H1 (cell line): ENCODE measurements at regions not wholly inside any gene's neighbourhood (a gene's known extent, or its start where the extent isn't known, plus 50 kb on each side); places are given as distances from the start of the nearest gene placed in this dataset.

Source experiments
- CTCF ChIA-PET: fragments of 300-600 bp; sonication (Branson Sonifier 250); formaldehyde crosslinking; loops from one replicate; lab custom pipeline; 2021; ENCODE audit not compliant: partially characterized antibody; lab: Charles Lee
- POLR2A ChIA-PET: fragments of 300-600 bp; sonication (Branson Sonifier 250); formaldehyde crosslinking; loops from one replicate; lab custom pipeline; 2021; ENCODE audit warnings: inconsistent platforms; ENCODE audit not compliant: partially characterized antibody; lab: Charles Lee
- DNase-seq, 2 experiments: peaks; one replicate each; pipeline versions ENCODE4 v3.0.0 to v3.0.0-alpha.2; 2010 to 2022; ENCODE audit warnings: low spot score in 2 of 2, low read depth in 1 of 2, mixed read lengths in 1 of 2
- FAIRE-seq: peaks from 2 replicates; lab custom pipeline; 2011; peaks lifted over from hg19 to GRCh38; lab: Jason Lieb, UNC
- H2AFZ ChIP-seq: 2 replicates; pipeline ENCODE4 v1.8.1; 2012; ENCODE audit warnings: low read length, inconsistent platforms
- H2AK5ac ChIP-seq: 2 replicates; pipeline ENCODE4 v1.6.1; 2013; ENCODE audit warnings: low read depth, low read length
- H2BK120ac ChIP-seq: replicated peaks from 2 replicates; pipeline ENCODE3; 2013; ENCODE audit warnings: low read depth, low read length, inconsistent platforms
- H2BK12ac ChIP-seq: 2 replicates; pipeline ENCODE4 v1.6.1; 2013; ENCODE audit warnings: low read depth, low read length
- H2BK15ac ChIP-seq: 2 replicates; pipeline ENCODE4 v1.6.1; 2013; ENCODE audit warnings: low read length
- H2BK20ac ChIP-seq: 2 replicates; pipeline ENCODE4 v1.6.1; 2013; ENCODE audit warnings: low read length
- H2BK5ac ChIP-seq: 2 replicates; pipeline ENCODE4 v1.6.1; 2013; ENCODE audit warnings: low read depth, low read length
- H3K14ac ChIP-seq: 2 replicates; pipeline ENCODE4 v1.6.1; 2013; ENCODE audit warnings: inconsistent platforms; ENCODE audit not compliant: insufficient read length
- H3K18ac ChIP-seq: 2 replicates; pipeline ENCODE4 v1.6.1; 2013; ENCODE audit warnings: low read length; ENCODE audit errors: extremely low read depth
- H3K23ac ChIP-seq: 2 replicates; pipeline ENCODE4 v1.6.1; 2013; ENCODE audit warnings: inconsistent platforms; ENCODE audit not compliant: insufficient read length
- H3K23me2 ChIP-seq: 2 replicates; pipeline ENCODE4 v1.6.1; 2013; ENCODE audit warnings: low read depth, low read length
- H3K27ac ChIP-seq: 2 replicates; pipeline ENCODE4 v1.6.1; 2011; ENCODE audit warnings: low read depth, low read length, inconsistent platforms
- H3K27me3 ChIP-seq, 4 experiments: replicated peaks in 1 of 4; 1 replicate in 1 of 4; 2 replicates in 3 of 4; pipeline versions ENCODE4 v1.6.1 to v1.8.1; 2011 to 2013; ENCODE audit warnings: low read length in 3 of 4, mild to moderate bottlenecking in 3 of 4, inconsistent platforms in 2 of 4, mixed read lengths in 2 of 4, moderate library complexity in 1 of 4; ENCODE audit not compliant: control insufficient read depth in 3 of 4, insufficient read depth in 3 of 4; ENCODE audit errors: extremely low read depth in 1 of 4
- H3K36me3 ChIP-seq, 4 experiments: 2 replicates each; pipeline versions ENCODE4 v1.6.1 to v1.8.1; 2011 to 2013; ENCODE audit warnings: mild to moderate bottlenecking in 4 of 4, low read length in 3 of 4, moderate library complexity in 2 of 4, control low read depth in 1 of 4, inconsistent platforms in 1 of 4; ENCODE audit not compliant: insufficient read depth in 4 of 4, control insufficient read depth in 2 of 4
- H3K4ac ChIP-seq: replicated peaks from 2 replicates; pipeline ENCODE3; 2013; ENCODE audit warnings: low read length, low read depth, mixed read lengths, inconsistent platforms; ENCODE audit not compliant: insufficient read length
- H3K4me1 ChIP-seq, 4 experiments: replicated peaks in 1 of 4; 1 replicate in 1 of 4; 2 replicates in 3 of 4; pipeline versions ENCODE4 v1.6.1 to v1.8.1; 2011 to 2013; ENCODE audit warnings: low read length in 3 of 4, inconsistent platforms in 2 of 4, mixed read lengths in 1 of 4; ENCODE audit not compliant: insufficient read depth in 4 of 4, control insufficient read depth in 3 of 4
- H3K4me2 ChIP-seq, 2 experiments: 2 replicates each; pipeline versions ENCODE4 v1.6.1 to v1.8.1; 2011 to 2013; ENCODE audit warnings: low read depth in 2 of 2, low read length in 2 of 2, control low read depth in 1 of 2, inconsistent platforms in 1 of 2, mild to moderate bottlenecking in 1 of 2; ENCODE audit not compliant: insufficient read depth in 1 of 2
- H3K4me3 ChIP-seq, 4 experiments: fragments of 200-600, 300-600 bp in 1 of 4; sonication (generic), shearing (Covaris generic), sonication (Bioruptor Twin) in 1 of 4; 2 replicates each; pipeline versions ENCODE4 v1.5.1 to v1.8.1; 2011 to 2016; ENCODE audit warnings: low read length in 4 of 4, low read depth in 3 of 4, control low read depth in 2 of 4, inconsistent platforms in 2 of 4, mild to moderate bottlenecking in 2 of 4, mixed read lengths in 1 of 4, moderate library complexity in 1 of 4; ENCODE audit not compliant: insufficient read depth in 2 of 4; ENCODE audit errors: extremely low read depth in 1 of 4
- H3K56ac ChIP-seq: replicated peaks from 2 replicates; pipeline ENCODE3; 2013; ENCODE audit warnings: low read depth, mild to moderate bottlenecking, mixed read lengths, low read length, inconsistent platforms; ENCODE audit not compliant: insufficient read length
- H3K79me1 ChIP-seq: 2 replicates; pipeline ENCODE4 v1.6.1; 2013; ENCODE audit warnings: low read depth, low read length, control low read depth
- H3K79me2 ChIP-seq, 2 experiments: 2 replicates each; pipeline versions ENCODE4 v1.6.1 to v1.8.1; 2012 to 2013; ENCODE audit warnings: low read length in 2 of 2, mild to moderate bottlenecking in 2 of 2, inconsistent platforms in 1 of 2; ENCODE audit not compliant: insufficient read depth in 2 of 2, control insufficient read depth in 1 of 2
- H3K9ac ChIP-seq, 4 experiments: replicated peaks in 1 of 4; 1 replicate in 1 of 4; 2 replicates in 3 of 4; pipeline versions ENCODE4 v1.6.1 to v1.8.1; 2011 to 2013; ENCODE audit warnings: low read depth in 3 of 4, low read length in 3 of 4, control low read depth in 2 of 4, mild to moderate bottlenecking in 2 of 4, moderate library complexity in 2 of 4, inconsistent platforms in 1 of 4; ENCODE audit errors: extremely low read depth in 1 of 4
- H3K9me3 ChIP-seq, 2 experiments: 2 replicates each; pipeline versions ENCODE4 v1.6.1 to v1.8.1; 2012 to 2013; ENCODE audit warnings: mild to moderate bottlenecking in 2 of 2, moderate library complexity in 2 of 2, control low read depth in 1 of 2, inconsistent platforms in 1 of 2, low read depth in 1 of 2, low read length in 1 of 2, mixed read lengths in 1 of 2; ENCODE audit not compliant: insufficient read depth in 2 of 2
- H4K20me1 ChIP-seq, 2 experiments: replicated peaks in 1 of 2; 2 replicates each; pipeline versions ENCODE3 to v1.8.1; 2011 to 2013; ENCODE audit warnings: inconsistent platforms in 2 of 2, low read length in 2 of 2, mild to moderate bottlenecking in 1 of 2; ENCODE audit not compliant: insufficient read depth in 2 of 2, control insufficient read depth in 1 of 2
- H4K5ac ChIP-seq: 2 replicates; pipeline ENCODE4 v1.6.1; 2013; ENCODE audit warnings: low read length, low read depth, mixed read lengths, inconsistent platforms; ENCODE audit not compliant: insufficient read length
- H4K8ac ChIP-seq: 2 replicates; pipeline ENCODE4 v1.8.0; 2013; ENCODE audit warnings: mild to moderate bottlenecking, moderate library complexity, low read length, inconsistent platforms; ENCODE audit not compliant: insufficient read depth; ENCODE audit errors: extremely low read depth
- H4K91ac ChIP-seq: replicated peaks from 2 replicates; pipeline ENCODE3; 2013; ENCODE audit warnings: low read length, mixed read lengths, inconsistent platforms; ENCODE audit not compliant: insufficient read length
- CTBP2 ChIP-seq: IDR thresholded peaks from 2 replicates; pipeline ENCODE4 v1.7.0; 2011; ENCODE audit warnings: borderline replicate concordance, mild to moderate bottlenecking, moderate library complexity, mixed read lengths, low read length; ENCODE audit not compliant: insufficient read depth, insufficient read length
- HDAC6 ChIP-seq: IDR thresholded peaks from one replicate; pipeline ENCODE4 v1.7.1; 2012; ENCODE audit warnings: low read depth, mild to moderate bottlenecking, inconsistent platforms, low read length, moderate library complexity
- ZNF274 ChIP-seq: IDR thresholded peaks from 2 replicates; pipeline ENCODE4 v1.7.0; 2012; ENCODE audit warnings: low read length, borderline replicate concordance; ENCODE audit errors: extremely low read depth
- WGBS, 2 experiments: shearing (Covaris generic) in 1 of 2; methylation state at CpG; one replicate each; pipeline versions ENCODE4 v1.1.6 to v1.1.7; 2013 to 2015; ENCODE audit warnings: low lambda C conversion rate in 2 of 2, mixed read lengths in 2 of 2, inconsistent platforms in 1 of 2, low coverage in 1 of 2, missing lambda C conversion rate in 1 of 2; ENCODE audit not compliant: insufficient replicate concordance in 2 of 2, insufficient coverage in 1 of 2, insufficient read length in 1 of 2; ENCODE audit errors: extremely low coverage in 1 of 2, missing lambda C conversion rate in 1 of 2; 5-methylcytosine and 5-hydroxymethylcytosine counted together

- no peaks in the 10 kb centered on the region for H3K9me3 ChIP-seq
- no peak overlapping the region for H3K14ac ChIP-seq
- no peaks in the 10 kb centered on the region for H3K23me2 ChIP-seq
- H3K4me2 ChIP-seq: no peak overlapping the region
- H2AFZ ChIP-seq: no peak overlapping the region; the same call in 1 of the 2 replicates
- 85% methylated on average over 1 of the region's 1 CpG; no CpG with 5 or more reads in 1 of the 2 experiments for WGBS, 2 experiments
- H3K4me1 ChIP-seq: no peaks in the 10 kb centered on the region
- H2BK20ac ChIP-seq: no peak overlapping the region
- no peak overlapping the region for H3K18ac ChIP-seq
- H3K56ac ChIP-seq: no peak overlapping the region
- no peak overlapping the region for H3K27ac ChIP-seq
- no peaks in the 10 kb centered on the region for H4K20me1 ChIP-seq
- no peak overlapping the region for H2BK15ac ChIP-seq
- H3K27me3 ChIP-seq: no peaks in the 10 kb centered on the region
- CTCF ChIA-PET: interaction anchor here (0.6 to 1.1 kb wide), 2 partner anchors 235 to 375 kb away, joined by 4 read pairs; no protein-coding TSS in a partner anchor
- H4K8ac ChIP-seq: no peak overlapping the region
- no peak for TF ChIP-seq CTBP2
- no peak for TF ChIP-seq ZNF274
- TF ChIP-seq HDAC6: no peak
- H2BK5ac ChIP-seq: no peak overlapping the region
- no peak overlapping the region for H2BK12ac ChIP-seq
- no peak overlapping the region for H3K23ac ChIP-seq
- no peak overlapping the region for H4K91ac ChIP-seq
- no peak for DNase-seq
- H3K4ac ChIP-seq: no peak overlapping the region
- no peak overlapping the region for H3K4me3 ChIP-seq
- H3K79me1 ChIP-seq: no peaks in the 10 kb centered on the region
- H3K9ac ChIP-seq: no peak overlapping the region
- FAIRE-seq: no peak
- no peak overlapping the region for H4K5ac ChIP-seq
- no peaks in the 10 kb centered on the region for H3K36me3 ChIP-seq
- H3K79me2 ChIP-seq: no peaks in the 10 kb centered on the region
- POLR2A ChIA-PET: no interaction called here
- no peak overlapping the region for H2BK120ac ChIP-seq
- H2AK5ac ChIP-seq: no peak overlapping the region
These were observed 134.8 kb upstream of the ABI3BP start for GRCh38 chr3:101128001-101128400.
